Activated naive CD8-positive, alpha-beta T cell treated with anti-CD3 and anti-CD28 coated beads, Interleukin-2, amount 50 U/mL, for 24 hours (primary cell): ENCODE measurements at regions not wholly inside any gene's neighbourhood (a gene's known extent, or its start where the extent isn't known, plus 50 kb on each side); places are given as distances from the start of the nearest gene placed in this dataset.

Experiments
- ATAC-seq: fragments of 150-1000 bp; cut with Tn5 transposase; one replicate; pipeline ENCODE4 v1.10.0; 2021
- DNase-seq: peaks from one replicate; pipeline ENCODE4 v3.0.0; 2021
- H3K27ac Mint-ChIP-seq: one replicate; pipeline ENCODE4 v1.8.0; 2021; ENCODE audit warnings: mild to moderate bottlenecking, mixed read lengths
- H3K27me3 Mint-ChIP-seq: one replicate; pipeline ENCODE4 v1.8.0; 2021; ENCODE audit warnings: mixed read lengths
- H3K36me3 Mint-ChIP-seq: one replicate; pipeline ENCODE4 v1.8.0; 2021; ENCODE audit warnings: low read depth, mixed read lengths
- H3K4me1 Mint-ChIP-seq: one replicate; pipeline ENCODE4 v1.8.0; 2021; ENCODE audit warnings: mixed read lengths
- H3K4me3 Mint-ChIP-seq: one replicate; pipeline ENCODE4 v1.8.0; 2021; ENCODE audit warnings: mild to moderate bottlenecking, moderate library complexity, mixed read lengths
- H3K9me3 Mint-ChIP-seq: one replicate; pipeline ENCODE4 v1.8.0; 2021; ENCODE audit warnings: mixed read lengths

GRCh38 chr7:13035233-13035632 lies 347.8 kb downstream of the ARL4A start:
- no peaks in the 10 kb centered on the region for H3K4me1 Mint-ChIP-seq
- H3K27me3 Mint-ChIP-seq, result peaks cover 3% of the 10 kb centered on the region
- no peak overlapping the region for H3K27ac Mint-ChIP-seq
- no peak overlapping the region for H3K4me3 Mint-ChIP-seq
- DNase-seq (no peak), ATAC-seq (no peak)
- peaks cover 2% of the 10 kb centered on the region for H3K36me3 Mint-ChIP-seq
- peaks cover 9% of the 10 kb centered on the region for H3K9me3 Mint-ChIP-seq

GRCh38 chr7:13036256-13036780 lies 348.9 kb downstream of the ARL4A start:
- Mint-ChIP-seq H3K27me3 (peaks cover 3% of the 10 kb centered on the region), H3K4me3 (no peak overlapping the region), H3K9me3 (peaks cover 9% of the 10 kb centered on the region), H3K27ac (no peak overlapping the region), H3K36me3 (peaks cover 2% of the 10 kb centered on the region), H3K4me1 (no peaks in the 10 kb centered on the region)
- no peak for DNase-seq
- ATAC-seq, result no peak

DNA sequence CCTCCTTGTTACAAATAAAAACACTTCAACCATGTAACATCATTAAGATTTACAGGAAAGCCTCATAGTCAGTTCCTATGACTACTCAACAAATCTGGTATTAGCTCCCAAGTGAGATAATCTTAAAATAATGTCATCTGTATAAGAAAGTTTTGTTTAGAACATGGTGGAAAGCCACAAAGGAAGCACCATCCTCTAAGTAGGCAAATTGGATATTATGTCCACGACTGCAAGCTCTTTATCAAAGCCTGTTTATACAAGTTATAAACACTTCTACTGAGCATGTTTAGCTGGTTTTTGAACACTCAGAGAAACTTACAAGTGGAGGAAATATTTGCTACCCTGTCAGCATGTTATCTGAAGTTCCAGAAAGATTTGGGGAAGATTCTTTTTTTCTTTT lies 349.8 kb downstream of the ARL4A start:
- Mint-ChIP-seq H3K4me1 (no peaks in the 10 kb centered on the region), H3K27ac (no peak overlapping the region), H3K27me3 (peaks cover 5% of the 10 kb centered on the region), H3K36me3 (peaks cover 2% of the 10 kb centered on the region), H3K4me3 (no peak overlapping the region), H3K9me3 (peaks cover 9% of the 10 kb centered on the region)
- DNase-seq (no peak), ATAC-seq (no peak)

- H3K27ac Mint-ChIP-seq, result no peak overlapping the region
- DNase-seq, result no peak
- peaks cover 2% of the 10 kb centered on the region for H3K27me3 Mint-ChIP-seq
- no peaks in the 10 kb centered on the region for H3K36me3 Mint-ChIP-seq
- H3K4me3 Mint-ChIP-seq, result no peak overlapping the region
- H3K9me3 Mint-ChIP-seq, result peaks cover 2% of the 10 kb centered on the region
- no peak for ATAC-seq
- H3K4me1 Mint-ChIP-seq, result no peaks in the 10 kb centered on the region
Measured at GRCh38 chr7:13041368-13041988, 354.0 kb downstream of the ARL4A start.

- no peaks in the 10 kb centered on the region for H3K36me3 Mint-ChIP-seq
- DNase-seq (no peak), ATAC-seq (no peak)
- no peak overlapping the region for H3K4me3 Mint-ChIP-seq
- no peaks in the 10 kb centered on the region for H3K4me1 Mint-ChIP-seq
- no peak overlapping the region for H3K27ac Mint-ChIP-seq
- H3K9me3 Mint-ChIP-seq, result no peaks in the 10 kb centered on the region
- peaks cover 2% of the 10 kb centered on the region for H3K27me3 Mint-ChIP-seq
Measured at GRCh38 chr7:13042605-13043236, 355.3 kb downstream of the ARL4A start.

- ATAC-seq (no peak), DNase-seq (no peak)
- Mint-ChIP-seq H3K27ac (no peak overlapping the region), H3K36me3 (no peaks in the 10 kb centered on the region), H3K4me1 (no peaks in the 10 kb centered on the region), H3K9me3 (no peaks in the 10 kb centered on the region), H3K27me3 (peaks cover 2% of the 10 kb centered on the region), H3K4me3 (no peak overlapping the region)
Measured at GRCh38 chr7:13044309-13044708, 356.9 kb downstream of the ARL4A start.

- Mint-ChIP-seq H3K9me3 (no peaks in the 10 kb centered on the region), H3K27me3 (no peaks in the 10 kb centered on the region), H3K27ac (no peak overlapping the region), H3K36me3 (no peaks in the 10 kb centered on the region), H3K4me3 (no peak overlapping the region), H3K4me1 (no peaks in the 10 kb centered on the region)
- no peak for ATAC-seq
- DNase-seq, result no peak
Measured at GRCh38 chr7:13047061-13047460, 359.6 kb downstream of the ARL4A start.

- Mint-ChIP-seq H3K27me3 (no peaks in the 10 kb centered on the region), H3K4me3 (no peak overlapping the region), H3K4me1 (no peaks in the 10 kb centered on the region), H3K36me3 (no peaks in the 10 kb centered on the region), H3K9me3 (no peaks in the 10 kb centered on the region), H3K27ac (no peak overlapping the region)
- DNase-seq, result no peak
- no peak for ATAC-seq
Measured at GRCh38 chr7:13049946-13050345, 362.5 kb downstream of the ARL4A start.

DNA sequence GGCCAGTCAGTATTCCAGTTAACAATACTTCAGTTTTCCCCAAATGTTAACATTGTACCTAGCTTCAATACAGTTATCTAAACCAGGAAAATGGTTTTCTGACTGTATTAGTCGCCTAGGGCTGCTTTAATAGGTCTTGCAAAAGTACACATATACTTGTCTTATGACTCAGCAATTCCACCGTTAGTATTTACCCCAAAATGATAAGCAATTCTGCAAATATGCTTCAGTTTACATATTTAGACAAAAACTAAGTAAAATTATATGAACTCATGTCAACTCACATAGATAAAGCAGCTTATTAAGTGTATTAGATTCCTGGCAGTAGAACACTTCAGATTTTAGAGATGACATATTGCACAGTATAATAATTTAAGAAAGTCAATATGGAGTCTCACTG lies 363.3 kb downstream of the ARL4A start:
- no peaks in the 10 kb centered on the region for H3K27me3 Mint-ChIP-seq
- no peak overlapping the region for H3K27ac Mint-ChIP-seq
- DNase-seq (no peak), ATAC-seq (no peak)
- no peaks in the 10 kb centered on the region for H3K4me1 Mint-ChIP-seq
- no peaks in the 10 kb centered on the region for H3K36me3 Mint-ChIP-seq
- no peak overlapping the region for H3K4me3 Mint-ChIP-seq
- no peaks in the 10 kb centered on the region for H3K9me3 Mint-ChIP-seq

DNA sequence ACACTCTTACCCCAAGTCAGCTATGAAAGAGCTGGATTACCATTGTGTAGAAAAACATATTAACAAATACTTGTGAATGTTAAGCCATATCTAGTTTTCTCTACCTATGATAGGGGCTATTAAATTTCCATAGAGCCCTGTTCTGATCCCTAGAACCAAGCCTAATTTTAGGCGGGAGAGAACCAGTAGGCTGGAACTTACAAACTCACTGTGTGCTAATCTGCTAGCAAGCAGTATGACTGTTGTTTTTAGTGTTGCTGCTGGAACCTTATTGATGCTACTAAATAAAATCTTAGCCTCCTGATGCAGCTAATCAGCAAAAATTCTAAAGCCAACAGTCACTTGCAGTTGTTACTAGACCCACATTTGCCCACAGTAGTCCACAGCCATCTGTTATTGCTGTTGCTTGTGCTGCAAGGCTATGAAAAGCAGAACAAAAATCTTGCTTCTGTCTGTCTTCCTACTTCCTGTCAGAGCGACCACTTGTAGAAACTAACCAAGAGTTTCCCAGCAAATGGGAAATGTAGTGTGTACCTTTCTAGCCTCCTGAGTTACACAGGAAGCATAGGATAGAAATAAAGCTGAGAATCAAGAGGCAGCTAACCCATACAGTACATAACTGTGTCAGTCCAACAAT lies 368.4 kb downstream of the ARL4A start:
- Mint-ChIP-seq H3K4me3 (no peak overlapping the region), H3K9me3 (no peaks in the 10 kb centered on the region), H3K27ac (no peak overlapping the region), H3K27me3 (no peaks in the 10 kb centered on the region), H3K4me1 (peaks cover 18% of the 10 kb centered on the region), H3K36me3 (no peaks in the 10 kb centered on the region)
- no peak for DNase-seq
- ATAC-seq, result no peak

DNA sequence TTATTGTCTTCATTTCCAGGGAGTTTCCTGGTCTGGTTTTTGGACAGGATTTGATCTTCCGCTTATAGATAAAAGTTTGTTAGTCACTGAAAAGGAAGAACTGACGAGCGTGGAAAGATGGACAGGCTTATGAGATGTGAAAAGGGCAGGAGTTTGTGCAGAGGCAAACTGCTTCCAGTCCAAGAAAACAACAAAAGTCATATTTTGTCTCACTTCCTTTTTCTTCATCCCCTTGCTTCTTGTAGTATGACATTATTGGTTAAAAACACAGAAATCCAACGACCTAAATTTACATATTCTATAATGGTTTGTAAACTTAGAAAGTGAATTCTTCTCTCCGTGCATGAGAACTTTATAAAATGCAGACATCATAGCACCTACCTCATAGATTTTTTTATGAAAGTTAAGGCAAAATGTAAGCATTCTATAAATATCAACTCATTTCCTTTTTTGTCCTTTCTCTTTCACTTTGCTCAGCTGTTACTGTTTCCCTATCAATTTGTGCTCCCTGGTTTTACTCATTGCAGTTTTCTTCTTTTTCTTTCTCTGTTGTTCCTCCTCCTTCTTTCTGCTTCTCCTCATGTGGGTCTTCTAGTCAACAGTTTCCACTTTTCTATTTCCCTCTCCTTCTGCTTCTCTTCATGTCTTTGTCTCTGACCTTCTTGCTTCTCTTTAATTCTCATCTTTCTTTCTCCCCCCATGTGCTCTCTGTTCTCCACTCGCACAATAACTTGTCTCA lies 370.2 kb downstream of the ARL4A start:
- Mint-ChIP-seq H3K4me3 (peak overlapping the region; percentile 45), H3K9me3 (no peaks in the 10 kb centered on the region), H3K4me1 (peaks cover 18% of the 10 kb centered on the region), H3K27ac (peak overlapping the region; percentile 72), H3K36me3 (no peaks in the 10 kb centered on the region), H3K27me3 (peaks cover 1% of the 10 kb centered on the region)
- DNase-seq, result no peak
- no peak for ATAC-seq

- ATAC-seq, result no peak
- DNase-seq, result no peak
- Mint-ChIP-seq H3K4me3 (no peak overlapping the region), H3K4me1 (peaks cover 18% of the 10 kb centered on the region), H3K27ac (no peak overlapping the region), H3K36me3 (no peaks in the 10 kb centered on the region), H3K9me3 (no peaks in the 10 kb centered on the region), H3K27me3 (peaks cover 3% of the 10 kb centered on the region)
Measured at GRCh38 chr7:13060173-13060572, 372.7 kb downstream of the ARL4A start.

DNA sequence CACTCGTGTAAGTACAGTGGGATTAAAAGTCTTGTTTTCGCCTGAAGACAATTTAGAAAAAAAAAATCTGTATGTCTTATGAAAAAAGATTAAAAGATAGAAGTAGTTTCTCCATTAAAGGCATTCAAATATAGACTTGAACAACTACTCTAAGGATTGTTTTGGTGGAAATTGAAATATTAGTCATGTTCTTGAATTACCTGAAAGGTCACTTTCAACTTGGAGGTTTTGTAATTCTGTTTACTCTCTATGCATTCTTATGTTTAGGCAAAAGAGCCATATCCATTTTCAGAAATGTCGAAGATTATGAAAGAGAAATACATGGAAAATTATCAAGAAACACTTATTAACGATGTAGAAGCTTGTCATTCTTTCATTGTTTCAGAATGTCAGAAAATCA lies 373.7 kb downstream of the ARL4A start:
- H3K9me3 Mint-ChIP-seq, result no peaks in the 10 kb centered on the region
- no peaks in the 10 kb centered on the region for H3K36me3 Mint-ChIP-seq
- H3K4me3 Mint-ChIP-seq, result no peak overlapping the region
- peaks cover 17% of the 10 kb centered on the region for H3K4me1 Mint-ChIP-seq
- H3K27ac Mint-ChIP-seq, result no peak overlapping the region
- ATAC-seq (no peak), DNase-seq (no peak)
- H3K27me3 Mint-ChIP-seq, result peaks cover 3% of the 10 kb centered on the region

DNA sequence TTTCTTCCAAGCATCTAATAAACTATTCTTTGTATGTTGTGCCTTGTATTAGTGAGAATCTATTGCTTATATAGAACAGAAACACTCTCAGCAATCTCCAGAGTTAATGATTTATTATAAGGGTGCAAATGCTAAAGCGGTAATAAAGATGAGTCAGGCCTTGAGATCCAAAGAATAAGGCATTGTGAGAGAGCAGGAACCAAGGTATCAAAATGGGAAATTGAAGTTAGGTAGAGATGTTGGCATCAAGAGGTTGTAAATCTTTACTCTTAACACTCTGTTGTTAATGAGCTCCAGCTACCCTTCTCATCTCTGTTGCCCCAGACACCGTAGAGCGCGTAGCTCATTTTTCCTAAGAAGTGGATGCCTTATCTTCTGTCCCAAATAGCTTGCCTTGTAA lies 375.2 kb downstream of the ARL4A start:
- no peak for DNase-seq
- Mint-ChIP-seq H3K4me3 (no peak overlapping the region), H3K27me3 (peaks cover 5% of the 10 kb centered on the region), H3K27ac (no peak overlapping the region), H3K36me3 (no peaks in the 10 kb centered on the region), H3K9me3 (no peaks in the 10 kb centered on the region), H3K4me1 (peaks cover 11% of the 10 kb centered on the region)
- ATAC-seq, result no peak

- Mint-ChIP-seq H3K4me3 (no peak overlapping the region), H3K9me3 (no peaks in the 10 kb centered on the region), H3K27me3 (peaks cover 5% of the 10 kb centered on the region), H3K36me3 (no peaks in the 10 kb centered on the region), H3K4me1 (no peaks in the 10 kb centered on the region), H3K27ac (no peak overlapping the region)
- DNase-seq (no peak), ATAC-seq (no peak)
Measured at GRCh38 chr7:13067036-13067435, 379.6 kb downstream of the ARL4A start.
